ENCODE measurements at regions not wholly inside any gene's neighbourhood (a gene's known extent, or its start where the extent isn't known, plus 50 kb on each side); places are given as distances from the start of the nearest gene placed in this dataset.

GRCh38 chr12:92359581-92360209, 214.0 kb upstream of the BTG1 start:
- no peak overlapping the region for H3K23ac ChIP-seq (ENCODE audit: low read length in 2 of 2)
- H3K9me3 ChIP-seq (ENCODE audit: control insufficient read depth, low read length) = no peaks in the 10 kb centered on the region
- H2BK15ac ChIP-seq (ENCODE audit: low read depth, poor library complexity, severe bottlenecking) = no peak overlapping the region
- no peak overlapping the region for H3K4ac ChIP-seq (ENCODE audit: low read depth in 1 of 2, low read length in 2 of 2)
- H2BK12ac ChIP-seq (ENCODE audit: low read length in 2 of 2) = no peak overlapping the region
- no peak overlapping the region for H3K9ac ChIP-seq (ENCODE audit: low read length)
- no peak overlapping the region for H2AFZ ChIP-seq (ENCODE audit: low read depth, low read length)
- H3K36me3 ChIP-seq (ENCODE audit: control insufficient read depth in 1 of 2, insufficient read depth in 2 of 2, low read depth in 1 of 2, low read length in 2 of 2) = no peaks in the 10 kb centered on the region
- no peak overlapping the region for H2BK5ac ChIP-seq (ENCODE audit: low read depth, low read length, poor library complexity, severe bottlenecking)
- no peak overlapping the region for H3K4me3 ChIP-seq (ENCODE audit: insufficient read depth in 1 of 2, low read depth in 1 of 2, low read length in 2 of 2)
- no peak overlapping the region for H3K27ac ChIP-seq (ENCODE audit: low read length, poor library complexity, severe bottlenecking)
- no peak overlapping the region for H4K91ac ChIP-seq (ENCODE audit: low read length)
- no peak overlapping the region for H3K4me2 ChIP-seq (ENCODE audit: low read length, poor library complexity, severe bottlenecking)
- no peak overlapping the region for H4K8ac ChIP-seq (ENCODE audit: low read length)
- no peak overlapping the region for H3K14ac ChIP-seq (ENCODE audit: low read length in 2 of 2)
- no peak for DNase-seq
- no peak overlapping the region for H2AK5ac ChIP-seq (ENCODE audit: low read length, severe bottlenecking)
- H3K4me1 ChIP-seq (ENCODE audit: control insufficient read depth, insufficient read depth, low read depth, low read length) = no peaks in the 10 kb centered on the region
- WGBS = no CpG with 5 or more reads among the region's 2 CpGs
- no peaks in the 10 kb centered on the region for H3K79me1 ChIP-seq (replicated peaks; ENCODE audit: low read length, poor library complexity, severe bottlenecking)
- H3K18ac ChIP-seq (ENCODE audit: low read depth in 1 of 2, low read length in 2 of 2) = no peak overlapping the region
- no peak overlapping the region for H2BK120ac ChIP-seq (ENCODE audit: low read depth, low read length)
- H3K27me3 ChIP-seq (ENCODE audit: control insufficient read depth in 1 of 2, insufficient read depth in 1 of 2, low read length in 2 of 2) = peaks cover 0 to 5% of the 10 kb centered on the region in 2 experiments

- over 99% methylated on average over 4 of the region's 5 CpGs for WGBS
- H2BK12ac ChIP-seq (ENCODE audit: low read length in 2 of 2) = no peak overlapping the region
- H2BK5ac ChIP-seq (ENCODE audit: low read depth, low read length, poor library complexity, severe bottlenecking) = no peak overlapping the region
- H2BK120ac ChIP-seq (ENCODE audit: low read depth, low read length) = no peak overlapping the region
- H3K18ac ChIP-seq (ENCODE audit: low read depth in 1 of 2, low read length in 2 of 2) = no peak overlapping the region
- no peak overlapping the region for H3K14ac ChIP-seq (ENCODE audit: low read length in 2 of 2)
- H3K9ac ChIP-seq (ENCODE audit: low read length) = no peak overlapping the region
- H3K79me1 ChIP-seq (replicated peaks; ENCODE audit: low read length, poor library complexity, severe bottlenecking) = no peaks in the 10 kb centered on the region
- DNase-seq = no peak
- H3K4me2 ChIP-seq (ENCODE audit: low read length, poor library complexity, severe bottlenecking) = no peak overlapping the region
- no peaks in the 10 kb centered on the region for H3K27me3 ChIP-seq (ENCODE audit: control insufficient read depth in 1 of 2, insufficient read depth in 1 of 2, low read length in 2 of 2)
- H4K8ac ChIP-seq (ENCODE audit: low read length) = no peak overlapping the region
- no peak overlapping the region for H2BK15ac ChIP-seq (ENCODE audit: low read depth, poor library complexity, severe bottlenecking)
- H4K91ac ChIP-seq (ENCODE audit: low read length) = no peak overlapping the region
- H3K9me3 ChIP-seq (ENCODE audit: control insufficient read depth, low read length) = no peaks in the 10 kb centered on the region
- H3K4me1 ChIP-seq (ENCODE audit: control insufficient read depth, insufficient read depth, low read depth, low read length) = no peaks in the 10 kb centered on the region
- H2AFZ ChIP-seq (ENCODE audit: low read depth, low read length) = no peak overlapping the region
- H2AK5ac ChIP-seq (ENCODE audit: low read length, severe bottlenecking) = no peak overlapping the region
- H3K23ac ChIP-seq (ENCODE audit: low read length in 2 of 2) = no peak overlapping the region
- no peak overlapping the region for H3K27ac ChIP-seq (ENCODE audit: low read length, poor library complexity, severe bottlenecking)
- no peaks in the 10 kb centered on the region for H3K36me3 ChIP-seq (ENCODE audit: control insufficient read depth in 1 of 2, insufficient read depth in 2 of 2, low read depth in 1 of 2, low read length in 2 of 2)
- no peak overlapping the region for H3K4ac ChIP-seq (ENCODE audit: low read depth in 1 of 2, low read length in 2 of 2)
- no peak overlapping the region for H3K4me3 ChIP-seq (ENCODE audit: insufficient read depth in 1 of 2, low read depth in 1 of 2, low read length in 2 of 2)
Measured at GRCh38 chr12:92357584-92358261, 212.1 kb upstream of the BTG1 start.

DNA sequence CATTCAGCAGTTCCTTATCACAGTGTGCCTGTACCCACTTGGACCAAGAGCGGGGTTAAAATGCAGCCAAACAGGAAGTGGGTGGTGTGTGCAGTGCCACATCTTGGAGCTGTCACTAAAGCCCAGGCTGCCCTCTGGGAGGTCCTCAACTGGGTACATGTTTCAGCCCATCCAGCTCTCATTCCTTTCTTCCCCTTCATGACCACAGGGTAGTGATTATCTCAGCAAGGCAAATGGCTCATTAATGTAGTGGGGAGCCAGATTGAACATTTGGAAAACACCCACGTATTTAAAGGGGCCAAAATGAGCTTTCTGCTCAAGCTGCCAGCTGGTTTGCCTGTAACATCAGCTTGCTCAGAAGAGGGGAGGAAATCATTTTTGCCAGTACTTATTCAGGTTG, 210.8 kb upstream of the BTG1 start:
- Histone ChIP-seq H3K14ac (ENCODE audit: low read length in 2 of 2) (no peak overlapping the region), H2BK15ac (ENCODE audit: low read depth, poor library complexity, severe bottlenecking) (no peak overlapping the region), H3K27ac (ENCODE audit: low read length, poor library complexity, severe bottlenecking) (no peak overlapping the region), H3K9ac (ENCODE audit: low read length) (no peak overlapping the region), H4K8ac (ENCODE audit: low read length) (no peak overlapping the region), H3K9me3 (ENCODE audit: control insufficient read depth, low read length) (no peaks in the 10 kb centered on the region), H3K23ac (ENCODE audit: low read length in 2 of 2) (no peak overlapping the region), H2AFZ (ENCODE audit: low read depth, low read length) (no peak overlapping the region), H3K4me2 (ENCODE audit: low read length, poor library complexity, severe bottlenecking) (no peak overlapping the region), H2BK5ac (ENCODE audit: low read depth, low read length, poor library complexity, severe bottlenecking) (no peak overlapping the region), H3K18ac (ENCODE audit: low read depth in 1 of 2, low read length in 2 of 2) (no peak overlapping the region), H3K4ac (ENCODE audit: low read depth in 1 of 2, low read length in 2 of 2) (no peak overlapping the region), H3K27me3 (ENCODE audit: control insufficient read depth in 1 of 2, insufficient read depth in 1 of 2, low read length in 2 of 2) (no peaks in the 10 kb centered on the region), H2BK12ac (ENCODE audit: low read length in 2 of 2) (no peak overlapping the region), H3K36me3 (ENCODE audit: control insufficient read depth in 1 of 2, insufficient read depth in 2 of 2, low read depth in 1 of 2, low read length in 2 of 2) (no peaks in the 10 kb centered on the region), H3K4me1 (ENCODE audit: control insufficient read depth, insufficient read depth, low read depth, low read length) (no peaks in the 10 kb centered on the region), H2AK5ac (ENCODE audit: low read length, severe bottlenecking) (no peak overlapping the region), H3K79me1 (replicated peaks; ENCODE audit: low read length, poor library complexity, severe bottlenecking) (no peaks in the 10 kb centered on the region), H2BK120ac (ENCODE audit: low read depth, low read length) (no peak overlapping the region), H3K4me3 (ENCODE audit: insufficient read depth in 1 of 2, low read depth in 1 of 2, low read length in 2 of 2) (no peak overlapping the region), H4K91ac (ENCODE audit: low read length) (no peak overlapping the region)
- DNase-seq = no peak
- 97% methylated on average over 2 of the region's 2 CpGs for WGBS

GRCh38 chr12:92349635-92350034, 204.0 kb upstream of the BTG1 start:
- Histone ChIP-seq H2BK120ac (ENCODE audit: low read depth, low read length) (no peak overlapping the region), H3K4me3 (ENCODE audit: insufficient read depth in 1 of 2, low read depth in 1 of 2, low read length in 2 of 2) (no peak overlapping the region), H3K36me3 (ENCODE audit: control insufficient read depth in 1 of 2, insufficient read depth in 2 of 2, low read depth in 1 of 2, low read length in 2 of 2) (no peaks in the 10 kb centered on the region), H2AFZ (ENCODE audit: low read depth, low read length) (no peak overlapping the region), H3K4me2 (ENCODE audit: low read length, poor library complexity, severe bottlenecking) (no peak overlapping the region), H2BK15ac (ENCODE audit: low read depth, poor library complexity, severe bottlenecking) (no peak overlapping the region), H2BK12ac (ENCODE audit: low read length in 2 of 2) (no peak overlapping the region), H3K9me3 (ENCODE audit: control insufficient read depth, low read length) (no peaks in the 10 kb centered on the region), H4K91ac (ENCODE audit: low read length) (no peak overlapping the region), H3K23ac (ENCODE audit: low read length in 2 of 2) (no peak overlapping the region), H3K4ac (ENCODE audit: low read depth in 1 of 2, low read length in 2 of 2) (no peak overlapping the region), H3K4me1 (ENCODE audit: control insufficient read depth, insufficient read depth, low read depth, low read length) (no peaks in the 10 kb centered on the region), H4K8ac (ENCODE audit: low read length) (no peak overlapping the region), H3K14ac (ENCODE audit: low read length in 2 of 2) (no peak overlapping the region), H3K27ac (ENCODE audit: low read length, poor library complexity, severe bottlenecking) (no peak overlapping the region), H2BK5ac (ENCODE audit: low read depth, low read length, poor library complexity, severe bottlenecking) (no peak overlapping the region), H3K18ac (ENCODE audit: low read depth in 1 of 2, low read length in 2 of 2) (no peak overlapping the region), H3K27me3 (ENCODE audit: control insufficient read depth in 1 of 2, insufficient read depth in 1 of 2, low read length in 2 of 2) (no peaks in the 10 kb centered on the region), H3K79me1 (replicated peaks; ENCODE audit: low read length, poor library complexity, severe bottlenecking) (no peaks in the 10 kb centered on the region), H3K9ac (ENCODE audit: low read length) (no peak overlapping the region), H2AK5ac (ENCODE audit: low read length, severe bottlenecking) (no peak overlapping the region)
- WGBS = no CpG with 5 or more reads among the region's 1 CpG
- DNase-seq = no peak

All from mesenchymal stem cell (in vitro differentiated cells and primary cell).